OCI-LY3 (cell line): ENCODE measurements at regions not wholly inside any gene's neighbourhood (a gene's known extent, or its start where the extent isn't known, plus 50 kb on each side); places are given as distances from the start of the nearest gene placed in this dataset.

Source experiments
- H2AFZ ChIP-seq: fragments of 200-600, 300-600 bp; shearing (Covaris generic); 2 replicates; pipeline ENCODE4 v1.6.0; 2014; ENCODE audit warnings: antibody characterized with exemption, low read depth, low read length
- H3K27ac ChIP-seq: fragments of 200-600, 300-600 bp; sonication (generic); 2 replicates; pipeline ENCODE4 v1.5.1; 2014; ENCODE audit warnings: mild to moderate bottlenecking, low read length, moderate library complexity, mixed read lengths
- H3K27me3 ChIP-seq: fragments of 200-600, 300-600 bp; sonication (generic); 2 replicates; pipeline ENCODE4 v1.6.1; 2014; ENCODE audit warnings: low read depth, low read length, mixed read lengths
- H3K36me3 ChIP-seq: fragments of 200-600, 300-600 bp; sonication (generic); replicated peaks from 2 replicates; pipeline ENCODE3; 2014; ENCODE audit warnings: low read depth, low read length, mixed read lengths
- H3K4me1 ChIP-seq: fragments of 300-600, 200-600 bp; sonication (generic); 2 replicates; pipeline ENCODE4 v1.6.1; 2014; ENCODE audit warnings: low read length, mixed read lengths
- H3K4me2 ChIP-seq: fragments of 200-600, 300-600 bp; sonication (generic); 2 replicates; pipeline ENCODE4 v1.6.1; 2014; ENCODE audit warnings: low read length, mixed read lengths
- H3K4me3 ChIP-seq: fragments of 300-600, 200-600 bp; sonication (generic); 2 replicates; pipeline ENCODE4 v1.5.1; 2014; ENCODE audit warnings: antibody characterized with exemption, mild to moderate bottlenecking, low read length, moderate library complexity
- H3K79me2 ChIP-seq: fragments of 300-600, 200-600 bp; shearing (Covaris generic); 2 replicates; pipeline ENCODE4 v1.6.1; 2014; ENCODE audit warnings: mild to moderate bottlenecking, low read length, mixed read lengths
- H3K9ac ChIP-seq: fragments of 300-600, 200-600 bp; shearing (Covaris generic); 2 replicates; pipeline ENCODE4 v1.6.0; 2014; ENCODE audit warnings: mild to moderate bottlenecking, low read length, moderate library complexity
- H3K9me3 ChIP-seq: fragments of 200-600, 300-600 bp; shearing (Covaris generic); 2 replicates; pipeline ENCODE4 v1.6.1; 2014; ENCODE audit warnings: low read length, mixed read lengths; ENCODE audit not compliant: insufficient read depth
- H4K20me1 ChIP-seq: fragments of 200-600, 300-600 bp; sonication (generic); 2 replicates; pipeline ENCODE4 v1.6.1; 2016; ENCODE audit warnings: low read length, mixed read lengths; ENCODE audit not compliant: insufficient read depth
- EZH2phosphoT487 ChIP-seq: fragments of 200-600 bp; shearing (Covaris generic); IDR thresholded peaks from 2 replicates; pipeline ENCODE4 v1.6.1; 2018; ENCODE audit warnings: antibody characterized with exemption, mixed run types, low read depth
- TF ChIP-seq, protein P1 (sequence below): fragments of 200-600, 300-600 bp; sonication (generic); IDR thresholded peaks from 2 replicates; pipeline ENCODE4 v1.5.1; 2014; ENCODE audit warnings: antibody characterized with exemption, low read length, low read depth

DNA sequence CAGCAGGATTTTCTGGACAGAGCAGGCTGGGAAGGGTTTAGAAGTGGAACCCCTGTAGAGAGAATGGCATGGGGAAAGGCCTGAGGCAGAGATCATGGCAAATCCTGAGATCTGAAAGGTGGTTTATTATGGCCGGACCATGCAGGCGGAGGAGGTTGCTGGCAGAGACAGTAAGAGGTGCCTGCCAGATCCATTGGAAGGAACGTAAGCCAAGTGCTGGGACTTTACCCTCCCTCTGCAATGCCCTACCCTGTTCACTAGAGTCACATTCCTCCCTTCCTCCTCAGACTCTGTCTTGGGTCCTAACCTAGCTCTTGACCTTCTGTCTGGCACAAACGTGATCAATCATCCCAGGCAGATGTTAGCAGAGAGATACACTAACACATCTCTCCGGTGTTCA lies 66.4 kb upstream of the SLC22A23 start:
- Histone ChIP-seq H2AFZ (no peak overlapping the region), H3K4me2 (no peak overlapping the region), H3K9me3 (no peaks in the 10 kb centered on the region), H3K79me2 (no peaks in the 10 kb centered on the region), H3K9ac (no peak overlapping the region), H3K27me3 (peaks cover 12% of the 10 kb centered on the region), H3K27ac (no peak overlapping the region), H4K20me1 (no peaks in the 10 kb centered on the region), H3K4me3 (no peak overlapping the region), H3K4me1 (0 out of 2 replicates have a peak, but pooled peaks cover 3% of the 10 kb centered on the region), H3K36me3 (no peaks in the 10 kb centered on the region)
- TF ChIP-seq, protein P1, sequence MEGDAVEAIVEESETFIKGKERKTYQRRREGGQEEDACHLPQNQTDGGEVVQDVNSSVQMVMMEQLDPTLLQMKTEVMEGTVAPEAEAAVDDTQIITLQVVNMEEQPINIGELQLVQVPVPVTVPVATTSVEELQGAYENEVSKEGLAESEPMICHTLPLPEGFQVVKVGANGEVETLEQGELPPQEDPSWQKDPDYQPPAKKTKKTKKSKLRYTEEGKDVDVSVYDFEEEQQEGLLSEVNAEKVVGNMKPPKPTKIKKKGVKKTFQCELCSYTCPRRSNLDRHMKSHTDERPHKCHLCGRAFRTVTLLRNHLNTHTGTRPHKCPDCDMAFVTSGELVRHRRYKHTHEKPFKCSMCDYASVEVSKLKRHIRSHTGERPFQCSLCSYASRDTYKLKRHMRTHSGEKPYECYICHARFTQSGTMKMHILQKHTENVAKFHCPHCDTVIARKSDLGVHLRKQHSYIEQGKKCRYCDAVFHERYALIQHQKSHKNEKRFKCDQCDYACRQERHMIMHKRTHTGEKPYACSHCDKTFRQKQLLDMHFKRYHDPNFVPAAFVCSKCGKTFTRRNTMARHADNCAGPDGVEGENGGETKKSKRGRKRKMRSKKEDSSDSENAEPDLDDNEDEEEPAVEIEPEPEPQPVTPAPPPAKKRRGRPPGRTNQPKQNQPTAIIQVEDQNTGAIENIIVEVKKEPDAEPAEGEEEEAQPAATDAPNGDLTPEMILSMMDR: no peak
- no peak for TF ChIP-seq EZH2phosphoT487

DNA sequence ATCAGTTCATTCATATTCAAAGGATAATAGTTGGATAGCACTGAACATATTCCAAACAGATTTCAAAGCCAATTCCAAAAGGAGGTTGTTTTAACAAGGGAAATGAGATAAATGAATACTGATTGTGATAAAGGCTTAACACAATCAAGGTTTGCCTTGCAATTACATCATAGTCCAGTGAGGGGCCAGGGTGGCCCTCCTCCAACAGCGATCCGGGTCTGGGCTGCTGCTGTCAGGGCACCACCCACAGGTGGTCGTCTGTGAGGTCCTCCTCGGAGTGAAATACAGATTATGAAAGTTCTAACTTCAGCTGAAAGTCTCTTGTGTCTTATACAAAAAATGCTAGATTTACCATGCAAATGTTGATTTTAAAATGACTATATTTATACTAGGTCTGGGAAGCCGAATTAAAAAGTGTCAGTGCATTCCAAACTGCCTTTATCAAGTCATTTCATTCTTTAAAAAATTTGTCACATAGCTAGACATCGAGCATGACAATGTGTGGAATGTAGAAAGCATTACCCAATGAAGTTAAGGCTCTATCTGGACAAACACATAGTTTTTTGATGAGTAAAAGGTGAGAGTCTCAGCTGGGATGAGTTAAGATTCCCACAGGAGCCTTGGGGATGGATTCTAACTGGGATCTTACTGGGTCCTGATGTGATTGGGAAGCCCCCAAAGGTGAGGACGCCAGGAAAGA lies 65.9 kb upstream of the SLC22A23 start:
- TF ChIP-seq EZH2phosphoT487: no peak
- TF ChIP-seq, protein P1: no peak
- no peaks in the 10 kb centered on the region for H3K79me2 ChIP-seq
- H4K20me1 ChIP-seq: no peaks in the 10 kb centered on the region
- no peak overlapping the region for H3K9ac ChIP-seq
- no peaks in the 10 kb centered on the region for H3K36me3 ChIP-seq
- H3K4me3 ChIP-seq: no peak overlapping the region
- no peak overlapping the region for H3K4me2 ChIP-seq
- peaks cover 12% of the 10 kb centered on the region for H3K27me3 ChIP-seq
- no peak overlapping the region for H3K27ac ChIP-seq
- no peaks in the 10 kb centered on the region for H3K9me3 ChIP-seq
- 0 out of 2 replicates have a peak, but pooled peaks cover 3% of the 10 kb centered on the region for H3K4me1 ChIP-seq
- no peak overlapping the region for H2AFZ ChIP-seq

DNA sequence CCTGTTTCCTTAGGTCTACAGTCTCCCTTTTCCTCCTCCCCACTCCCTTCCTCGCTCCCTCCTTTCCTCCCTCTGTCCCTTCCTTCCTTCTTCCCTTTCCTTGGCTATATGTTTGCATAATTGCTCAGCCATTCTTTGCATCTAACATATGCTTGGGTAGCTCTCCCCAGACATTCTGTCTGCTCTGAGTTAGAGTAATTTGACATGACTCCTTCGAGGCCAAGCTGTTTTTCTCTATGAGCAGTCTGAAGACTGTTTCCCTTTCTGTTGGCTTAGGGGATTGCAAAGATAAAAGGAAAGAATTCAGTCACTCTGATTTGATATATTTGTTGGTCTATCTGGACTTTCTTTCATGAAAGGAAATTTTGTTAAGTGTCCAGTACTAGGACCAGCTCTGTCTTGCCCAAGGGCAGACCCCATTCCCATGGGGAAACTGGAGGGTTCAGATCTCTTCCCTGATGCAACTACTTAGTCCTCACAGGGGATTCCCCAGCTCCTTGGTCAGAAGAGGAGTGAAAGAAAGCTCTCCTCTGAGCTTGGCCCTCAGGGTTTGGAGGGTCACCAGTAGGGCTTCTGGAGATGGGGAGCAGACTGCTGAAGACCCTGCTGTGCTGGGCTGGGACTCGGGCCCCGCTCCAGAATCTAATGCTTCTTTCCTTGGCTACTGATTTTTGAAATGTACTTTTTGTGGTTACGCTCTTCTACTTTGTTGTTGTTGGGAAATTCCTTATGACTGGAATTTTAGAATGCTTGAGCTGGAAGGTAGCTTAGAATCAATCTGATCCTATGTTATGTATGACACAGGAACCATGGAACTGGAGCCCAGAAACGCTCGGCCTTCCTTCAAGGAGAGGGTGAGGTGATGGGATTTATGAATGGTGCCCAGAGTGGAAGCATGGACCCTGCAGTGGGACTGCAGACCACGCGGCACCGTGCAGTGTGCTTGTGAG lies 63.7 kb upstream of the SLC22A23 start:
- H3K9me3 ChIP-seq: no peaks in the 10 kb centered on the region
- no peaks in the 10 kb centered on the region for H3K36me3 ChIP-seq
- no peak overlapping the region for H3K27ac ChIP-seq
- H3K4me1 ChIP-seq: 0 out of 2 replicates have a peak, but pooled peaks cover 3% of the 10 kb centered on the region
- no peak overlapping the region for H2AFZ ChIP-seq
- no peak overlapping the region for H3K4me2 ChIP-seq
- H3K9ac ChIP-seq: no peak overlapping the region
- no peaks in the 10 kb centered on the region for H3K79me2 ChIP-seq
- H3K27me3 ChIP-seq: peaks cover 12% of the 10 kb centered on the region
- H3K4me3 ChIP-seq: no peak overlapping the region
- no peaks in the 10 kb centered on the region for H4K20me1 ChIP-seq
- TF ChIP-seq, protein P1: no peak
- TF ChIP-seq EZH2phosphoT487: no peak
